ENCODE measurements at regions not wholly inside any gene's neighbourhood (a gene's known extent, or its start where the extent isn't known, plus 50 kb on each side); places are given as distances from the start of the nearest gene placed in this dataset.
A peak's percentile ranks its signal among the peaks of the same experiment; 100 is the strongest.

GRCh38 chr1:8120693-8121260 is 94.7 kb upstream of the ERRFI1 start (continued):
- TF ChIP-seq ZNF543 (CRISPR knock-in tag; IDR thresholded peaks at IDR 0.05), result no peak
- TF ChIP-seq NFIC (IDR thresholded peaks at IDR 0.05; ENCODE audit: low read length), result peak; percentile 94
- no peak for TF ChIP-seq SP2 (CRISPR knock-in tag; IDR thresholded peaks at IDR 0.05)
- TF ChIP-seq CBFB (CRISPR knock-in tag; IDR thresholded peaks at IDR 0.05), result peak; percentile 51; the same call in 1 of the 2 replicates
- peak; percentile 32; the same call in 1 of the 2 replicates for TF ChIP-seq RFXAP (CRISPR knock-in tag; IDR thresholded peaks at IDR 0.05; ENCODE audit: borderline replicate concordance)
- TF ChIP-seq PRDM10 (CRISPR knock-in tag; IDR thresholded peaks at IDR 0.05; ENCODE audit: low read depth), result no peak; the same call in 1 of the 2 replicates
- TF ChIP-seq ZNF280B (CRISPR knock-in tag; IDR thresholded peaks at IDR 0.05; ENCODE audit: borderline replicate concordance), result no peak
- no peak for TF ChIP-seq ZNF230 (CRISPR knock-in tag; IDR thresholded peaks at IDR 0.05)
- TF ChIP-seq ESRRA (CRISPR knock-in tag; IDR thresholded peaks at IDR 0.05; ENCODE audit: low read depth), result no peak
- TF ChIP-seq ZNF513 (CRISPR knock-in tag; conservative IDR thresholded peaks at IDR 0.05), result no peak
- TF ChIP-seq ZUFSP (CRISPR knock-in tag; IDR thresholded peaks at IDR 0.05; ENCODE audit: borderline replicate concordance), result no peak
- peak; percentile 88 for TF ChIP-seq MED8 (CRISPR knock-in tag; IDR thresholded peaks at IDR 0.05; ENCODE audit: insufficient replicate concordance)
- no peak for TF ChIP-seq ATRX (CRISPR knock-in tag; IDR thresholded peaks at IDR 0.05; ENCODE audit: borderline replicate concordance)
- no peak for TF ChIP-seq ZNF557 (CRISPR knock-in tag; IDR thresholded peaks at IDR 0.05)
- TF ChIP-seq ARID4A (CRISPR knock-in tag; IDR thresholded peaks at IDR 0.05; ENCODE audit: borderline replicate concordance), result peak; percentile 47; the same call in 1 of the 2 replicates
- peak; percentile 81 for TF ChIP-seq CREM (IDR thresholded peaks at IDR 0.05)
- TF ChIP-seq CREM (CRISPR knock-in tag; IDR thresholded peaks at IDR 0.05), result no peak
